ENCODE measurements at regions not wholly inside any gene's neighbourhood (a gene's known extent, or its start where the extent isn't known, plus 50 kb on each side); places are given as distances from the start of the nearest gene placed in this dataset.

DNA sequence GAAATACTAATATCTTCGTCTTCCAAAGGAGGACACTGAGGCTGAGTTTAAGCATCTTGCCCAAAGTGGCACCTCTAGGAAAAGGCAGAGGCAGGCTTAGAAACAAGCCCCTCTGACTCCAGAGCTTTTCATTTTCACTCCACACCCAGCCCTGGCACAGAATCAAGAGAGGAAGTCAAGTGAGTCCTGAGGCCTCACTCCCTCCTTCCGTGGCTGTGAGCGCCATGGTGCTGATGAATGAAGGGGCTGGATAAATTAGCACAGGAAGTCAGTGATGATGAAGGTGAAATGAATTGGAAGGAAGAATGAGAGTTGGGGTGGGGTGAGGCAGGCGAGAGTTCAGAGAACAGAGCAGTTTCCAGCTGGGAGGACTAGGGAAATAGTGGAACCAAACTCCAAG, 179.3 kb downstream of the TMEM132E start:
- TF ChIP-seq, protein P1, sequence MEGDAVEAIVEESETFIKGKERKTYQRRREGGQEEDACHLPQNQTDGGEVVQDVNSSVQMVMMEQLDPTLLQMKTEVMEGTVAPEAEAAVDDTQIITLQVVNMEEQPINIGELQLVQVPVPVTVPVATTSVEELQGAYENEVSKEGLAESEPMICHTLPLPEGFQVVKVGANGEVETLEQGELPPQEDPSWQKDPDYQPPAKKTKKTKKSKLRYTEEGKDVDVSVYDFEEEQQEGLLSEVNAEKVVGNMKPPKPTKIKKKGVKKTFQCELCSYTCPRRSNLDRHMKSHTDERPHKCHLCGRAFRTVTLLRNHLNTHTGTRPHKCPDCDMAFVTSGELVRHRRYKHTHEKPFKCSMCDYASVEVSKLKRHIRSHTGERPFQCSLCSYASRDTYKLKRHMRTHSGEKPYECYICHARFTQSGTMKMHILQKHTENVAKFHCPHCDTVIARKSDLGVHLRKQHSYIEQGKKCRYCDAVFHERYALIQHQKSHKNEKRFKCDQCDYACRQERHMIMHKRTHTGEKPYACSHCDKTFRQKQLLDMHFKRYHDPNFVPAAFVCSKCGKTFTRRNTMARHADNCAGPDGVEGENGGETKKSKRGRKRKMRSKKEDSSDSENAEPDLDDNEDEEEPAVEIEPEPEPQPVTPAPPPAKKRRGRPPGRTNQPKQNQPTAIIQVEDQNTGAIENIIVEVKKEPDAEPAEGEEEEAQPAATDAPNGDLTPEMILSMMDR (conservative IDR thresholded peaks at IDR 0.05; ENCODE audit: low read depth, low read length), result no peak
- TF ChIP-seq EZH2phosphoT487 (IDR thresholded peaks at IDR 0.05; ENCODE audit: borderline replicate concordance, low read length), result no peak

Data from PC-3 (cell line).